GM18861 (cell line): ENCODE measurements at regions not wholly inside any gene's neighbourhood (a gene's known extent, or its start where the extent isn't known, plus 50 kb on each side); places are given as distances from the start of the nearest gene placed in this dataset.
"Not testable (repeated sequence)": the region's sequence is repeated elsewhere in the genome, so short reads cannot be mapped to it uniquely, and the experiment has no call there.

Experiments
- ATAC-seq: cut with Tn5 transposase; IDR thresholded peaks from one replicate; pipeline ENCODE4 v1.9.1; 2021; ENCODE audit not compliant: unreplicated experiment

GRCh38 chr9:78123808-78124207 lies 92.2 kb upstream of the GNAQ start:
- no peak for ATAC-seq

DNA sequence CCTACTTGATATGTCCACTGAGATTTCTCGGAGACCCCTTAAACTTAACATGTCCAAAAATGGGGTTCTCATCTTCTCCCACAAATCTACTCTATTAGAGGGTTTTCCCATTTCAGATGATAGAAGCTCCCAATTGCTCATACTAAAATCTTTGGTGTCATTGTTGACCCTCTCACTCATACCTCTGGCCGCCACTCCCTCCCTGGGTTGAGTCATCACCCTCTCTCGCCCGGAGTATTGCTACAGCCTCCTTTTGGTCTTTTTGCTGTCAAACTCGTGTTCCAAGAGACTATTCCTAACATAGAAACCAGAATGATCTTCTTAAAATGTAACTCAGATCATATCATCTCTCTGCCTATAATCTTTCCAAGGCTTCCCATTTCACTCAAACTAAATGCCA lies 91.0 kb upstream of the GNAQ start:
- ATAC-seq: no peak

DNA sequence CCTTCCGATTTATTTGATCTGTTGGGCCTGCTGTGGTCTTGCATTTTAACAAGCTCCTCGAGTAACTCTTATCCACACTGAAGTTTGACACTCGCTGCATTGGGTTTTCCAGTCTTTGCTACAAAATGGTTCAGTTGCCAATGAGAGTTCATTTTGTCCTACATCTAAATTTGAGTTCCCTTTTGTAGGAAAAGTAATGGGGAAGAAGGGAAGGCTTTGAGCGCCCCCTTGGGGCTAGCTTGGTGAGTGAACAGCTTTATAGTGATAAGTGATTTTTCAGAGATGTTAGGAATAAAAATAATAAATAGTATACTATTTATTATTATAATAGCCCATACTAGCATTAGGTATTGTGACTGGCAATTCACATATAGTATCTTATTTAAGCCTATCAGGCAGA lies 89.9 kb upstream of the GNAQ start:
- ATAC-seq: no peak

GRCh38 chr9:78118742-78119473 lies 87.3 kb upstream of the GNAQ start:
- peak; percentile 80 for ATAC-seq

DNA sequence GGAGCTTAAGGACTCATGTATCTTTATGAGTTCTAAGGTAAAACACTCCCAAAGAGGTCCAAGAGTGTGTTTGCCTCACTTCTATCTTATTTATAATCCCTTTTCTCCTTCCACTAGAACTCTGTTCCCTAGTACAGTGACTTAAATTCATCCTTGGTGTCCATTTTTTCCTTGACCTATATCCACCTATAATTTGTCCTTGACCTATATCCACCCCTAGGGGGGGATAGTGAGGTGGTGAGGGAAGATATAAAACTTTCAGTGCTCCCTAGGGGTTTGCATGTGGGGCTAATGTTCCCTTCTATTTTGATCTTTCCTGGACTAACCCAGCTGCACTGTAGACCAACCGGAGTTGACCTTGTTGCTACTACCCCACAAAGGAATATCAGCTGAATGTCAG lies 83.5 kb upstream of the GNAQ start:
- no peak for ATAC-seq

GRCh38 chr9:78114581-78114980 lies 83.0 kb upstream of the GNAQ start:
- no peak for ATAC-seq

- no peak for ATAC-seq
These were observed 80.8 kb upstream of the GNAQ start for GRCh38 chr9:78112406-78112805.

- ATAC-seq: no peak
These were observed 80.4 kb upstream of the GNAQ start for GRCh38 chr9:78112004-78112403.

GRCh38 chr9:78109075-78109474 lies 77.5 kb upstream of the GNAQ start:
- no peak for ATAC-seq

DNA sequence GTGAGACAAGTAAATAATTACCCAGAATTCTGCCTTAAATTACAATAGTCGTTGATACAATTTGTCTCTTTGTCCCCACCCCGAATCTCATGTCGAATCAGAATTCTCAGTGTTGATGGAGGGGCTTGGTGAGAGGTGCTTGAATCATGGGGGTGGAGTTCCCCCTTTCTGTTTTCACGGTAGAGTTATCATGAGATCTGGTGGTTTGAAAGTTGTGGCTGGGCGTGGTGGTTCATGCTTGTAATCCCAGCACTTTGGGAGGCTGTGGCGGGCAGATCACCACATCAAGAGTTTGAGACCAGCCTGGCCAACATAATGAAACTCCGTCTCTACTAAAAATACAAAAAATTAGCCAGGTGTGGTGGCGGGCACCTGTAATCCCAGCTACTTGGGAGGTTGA lies 75.0 kb upstream of the GNAQ start:
- not testable (repeated sequence) for ATAC-seq

DNA sequence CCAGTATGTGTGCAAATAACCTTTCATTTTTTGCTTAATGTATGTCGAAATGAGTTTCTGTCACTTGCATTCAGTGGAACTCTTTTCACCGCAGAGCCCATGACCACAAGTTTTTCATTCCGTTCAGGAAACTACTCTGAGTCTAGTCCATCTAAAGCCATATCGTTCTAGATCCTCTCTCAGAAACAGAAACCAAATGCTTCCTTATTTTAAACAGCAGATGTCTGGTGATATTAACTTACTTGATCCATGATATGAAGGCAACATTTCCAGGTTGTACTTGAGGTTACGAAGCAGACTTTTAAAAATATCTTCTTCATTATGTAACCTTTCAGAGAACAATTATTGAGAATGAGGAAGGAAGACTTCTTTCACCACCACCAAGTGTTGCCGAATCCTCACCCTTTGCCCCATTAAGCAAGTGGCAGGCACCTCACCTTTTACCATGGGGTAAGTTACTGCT lies 72.4 kb upstream of the GNAQ start:
- peak; percentile 68 for ATAC-seq

- ATAC-seq: no peak
These were observed 69.6 kb upstream of the GNAQ start for GRCh38 chr9:78101247-78101646.

- no peak for ATAC-seq
These were observed 65.9 kb upstream of the GNAQ start for GRCh38 chr9:78097541-78097940.

DNA sequence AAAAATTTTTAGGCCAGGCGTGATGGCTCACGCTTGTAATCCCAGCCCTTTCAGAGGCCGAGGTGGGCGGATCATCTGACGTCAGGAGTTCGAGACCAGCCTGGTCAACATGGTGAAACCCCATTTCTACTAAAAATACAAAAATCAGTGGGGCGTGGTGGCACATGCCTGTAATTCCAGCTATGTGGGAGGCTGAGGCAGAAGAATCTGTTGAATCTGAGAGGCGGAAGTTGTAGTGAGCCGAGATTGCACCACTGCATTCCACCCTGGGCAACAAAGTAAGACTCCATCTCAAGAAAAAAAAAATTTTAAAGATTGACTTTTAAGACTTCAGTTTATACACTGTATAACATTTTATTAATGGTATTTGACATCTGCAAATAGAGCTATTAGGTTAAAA lies 60.1 kb upstream of the GNAQ start:
- ATAC-seq: no peak

- no peak for ATAC-seq
These were observed 57.5 kb upstream of the GNAQ start for GRCh38 chr9:78089111-78089510.

- not testable (repeated sequence) for ATAC-seq
These were observed 56.6 kb upstream of the GNAQ start for GRCh38 chr9:78088190-78088589.
